Fibroblast of lung (primary cell): ENCODE measurements at regions not wholly inside any gene's neighbourhood (a gene's known extent, or its start where the extent isn't known, plus 50 kb on each side); places are given as distances from the start of the nearest gene placed in this dataset.
A peak's percentile ranks its signal among the peaks of the same experiment; 100 is the strongest.

ENCODE experiments used
- DNase-seq, 2 donors: peaks; one replicate each; pipeline versions ENCODE4 v3.0.0 to v3.0.0-alpha.2; 2010; ENCODE audit warnings: low read depth in 2 of 2
- H2AFZ ChIP-seq: 2 replicates; pipeline ENCODE4 v1.5.1; 2012; ENCODE audit warnings: low read length, control low read depth, inconsistent platforms
- H3K27ac ChIP-seq: 2 replicates; pipeline ENCODE4 v1.5.1; 2011; ENCODE audit warnings: low read length, control low read depth; ENCODE audit not compliant: insufficient read depth
- H3K27me3 ChIP-seq: 2 replicates; pipeline ENCODE4 v1.5.1; 2011; ENCODE audit warnings: mild to moderate bottlenecking, low read length; ENCODE audit not compliant: control insufficient read depth, insufficient read depth
- H3K36me3 ChIP-seq: 2 replicates; pipeline ENCODE4 v1.5.1; 2011; ENCODE audit warnings: low read length; ENCODE audit not compliant: control insufficient read depth, insufficient read depth
- H3K4me1 ChIP-seq: 2 replicates; pipeline ENCODE4 v1.5.1; 2011; ENCODE audit warnings: low read length; ENCODE audit not compliant: control insufficient read depth, insufficient read depth; ENCODE audit errors: extremely low read depth
- H3K4me2 ChIP-seq: 2 replicates; pipeline ENCODE4 v1.5.1; 2011; ENCODE audit warnings: low read length, control low read depth; ENCODE audit not compliant: insufficient read depth; ENCODE audit errors: extremely low read depth
- H3K4me3 ChIP-seq, 4 experiments: fragments of 200-600 bp in 1 of 4; sonication (generic) in 1 of 4; replicated peaks in 1 of 4; 2 replicates each; pipeline ENCODE4 v1.5.1; 2011 to 2016; ENCODE audit warnings: low read length in 4 of 4, low read depth in 3 of 4, mild to moderate bottlenecking in 3 of 4, control low read depth in 2 of 4, inconsistent platforms in 1 of 4, mixed read lengths in 1 of 4; ENCODE audit not compliant: insufficient read depth in 1 of 4; ENCODE audit errors: control extremely low read depth in 1 of 4
- H3K79me2 ChIP-seq: 2 replicates; pipeline ENCODE4 v1.5.1; 2012; ENCODE audit warnings: mild to moderate bottlenecking, low read length, inconsistent platforms; ENCODE audit not compliant: control insufficient read depth, insufficient read depth
- H3K9ac ChIP-seq: 2 replicates; pipeline ENCODE4 v1.5.1; 2011; ENCODE audit warnings: mild to moderate bottlenecking, low read length, control low read depth; ENCODE audit not compliant: insufficient read depth
- H3K9me3 ChIP-seq: 2 replicates; pipeline ENCODE4 v1.5.1; 2012; ENCODE audit warnings: low read depth, low read length; ENCODE audit not compliant: control insufficient read depth, insufficient read depth
- H4K20me1 ChIP-seq: 2 replicates; pipeline ENCODE4 v1.5.1; 2011; ENCODE audit warnings: low read length; ENCODE audit not compliant: control insufficient read depth, insufficient read depth; ENCODE audit errors: extremely low read depth
- EZH2 ChIP-seq: IDR thresholded peaks from 2 replicates; pipeline ENCODE4 v1.5.1; 2012; ENCODE audit warnings: low read length, control low read depth, mild to moderate bottlenecking; ENCODE audit errors: missing control alignments
- TF ChIP-seq, protein P1 (sequence below), 2 donors: IDR thresholded peaks in 1 of 2; conservative IDR thresholded peaks in 1 of 2; 1 replicate in 1 of 2; 2 replicates in 1 of 2; pipeline ENCODE4 v1.5.1; 2011 to 2012; ENCODE audit warnings: low read length in 2 of 2, control low read depth in 1 of 2, inconsistent platforms in 1 of 2, low read depth in 1 of 2, mild to moderate bottlenecking in 1 of 2

DNA sequence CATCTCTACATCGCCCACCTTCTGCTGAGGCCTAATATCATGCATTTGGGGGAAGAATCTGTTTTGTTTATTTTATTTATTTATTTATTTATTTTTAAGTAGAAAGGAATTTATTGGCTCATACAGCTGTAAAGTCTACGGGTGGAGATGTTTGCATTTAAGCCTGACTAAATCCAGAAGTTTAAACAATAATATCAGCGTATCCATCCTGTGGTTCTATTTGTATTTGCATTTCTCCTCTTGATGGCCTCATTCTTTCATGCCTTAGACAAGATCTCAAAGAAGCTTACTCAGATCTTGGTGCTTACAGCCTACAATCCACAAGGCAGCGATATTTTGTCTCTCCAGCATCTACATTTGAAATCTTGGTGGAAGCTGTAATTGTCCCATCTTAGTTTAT lies 67.1 kb upstream of the CARD18 start:
- H3K79me2 ChIP-seq = no peaks in the 10 kb centered on the region
- H3K4me1 ChIP-seq = no peaks in the 10 kb centered on the region
- peak in 1 of 2 donors; percentile 2 for DNase-seq
- no peaks in the 10 kb centered on the region for H3K27me3 ChIP-seq
- H4K20me1 ChIP-seq = no peaks in the 10 kb centered on the region
- H2AFZ ChIP-seq = no peak overlapping the region
- TF ChIP-seq, protein P1, sequence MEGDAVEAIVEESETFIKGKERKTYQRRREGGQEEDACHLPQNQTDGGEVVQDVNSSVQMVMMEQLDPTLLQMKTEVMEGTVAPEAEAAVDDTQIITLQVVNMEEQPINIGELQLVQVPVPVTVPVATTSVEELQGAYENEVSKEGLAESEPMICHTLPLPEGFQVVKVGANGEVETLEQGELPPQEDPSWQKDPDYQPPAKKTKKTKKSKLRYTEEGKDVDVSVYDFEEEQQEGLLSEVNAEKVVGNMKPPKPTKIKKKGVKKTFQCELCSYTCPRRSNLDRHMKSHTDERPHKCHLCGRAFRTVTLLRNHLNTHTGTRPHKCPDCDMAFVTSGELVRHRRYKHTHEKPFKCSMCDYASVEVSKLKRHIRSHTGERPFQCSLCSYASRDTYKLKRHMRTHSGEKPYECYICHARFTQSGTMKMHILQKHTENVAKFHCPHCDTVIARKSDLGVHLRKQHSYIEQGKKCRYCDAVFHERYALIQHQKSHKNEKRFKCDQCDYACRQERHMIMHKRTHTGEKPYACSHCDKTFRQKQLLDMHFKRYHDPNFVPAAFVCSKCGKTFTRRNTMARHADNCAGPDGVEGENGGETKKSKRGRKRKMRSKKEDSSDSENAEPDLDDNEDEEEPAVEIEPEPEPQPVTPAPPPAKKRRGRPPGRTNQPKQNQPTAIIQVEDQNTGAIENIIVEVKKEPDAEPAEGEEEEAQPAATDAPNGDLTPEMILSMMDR (conservative IDR thresholded peaks at IDR 0.05 in 1 of 2, IDR thresholded peaks at IDR 0.05 in 1 of 2; ENCODE audit: low read depth in 1 of 2, low read length in 2 of 2) = no peak
- no peak for TF ChIP-seq EZH2
- no peaks in the 10 kb centered on the region for H3K9me3 ChIP-seq
- H3K36me3 ChIP-seq = no peaks in the 10 kb centered on the region
- H3K4me3 ChIP-seq = no peak overlapping the region
- no peak overlapping the region for H3K4me2 ChIP-seq
- no peak overlapping the region for H3K27ac ChIP-seq
- H3K9ac ChIP-seq = no peak overlapping the region

DNA sequence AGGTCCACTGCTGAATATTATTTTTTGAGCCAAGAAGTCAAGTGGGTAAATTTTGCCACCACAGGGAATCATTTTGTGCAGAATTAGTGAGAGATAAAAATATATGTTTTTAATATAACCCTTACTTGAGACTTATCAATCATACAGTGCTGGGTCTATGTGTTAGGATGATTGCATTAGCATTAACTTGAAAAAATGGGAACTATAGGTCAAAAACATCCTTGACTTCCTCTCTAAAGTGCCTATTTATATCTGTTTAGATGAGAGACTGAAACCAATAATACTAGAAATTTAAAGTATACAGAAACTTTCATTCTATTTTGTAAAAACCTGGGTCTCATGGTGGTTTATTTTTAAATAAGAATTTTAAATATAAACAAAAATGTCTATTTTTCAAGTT lies 65.1 kb upstream of the CARD18 start:
- H4K20me1 ChIP-seq = no peaks in the 10 kb centered on the region
- DNase-seq = no peak
- no peak overlapping the region for H2AFZ ChIP-seq
- no peaks in the 10 kb centered on the region for H3K36me3 ChIP-seq
- TF ChIP-seq EZH2 = no peak
- TF ChIP-seq, protein P1 (conservative IDR thresholded peaks at IDR 0.05 in 1 of 2, IDR thresholded peaks at IDR 0.05 in 1 of 2; ENCODE audit: low read depth in 1 of 2, low read length in 2 of 2) = no peak
- no peak overlapping the region for H3K4me2 ChIP-seq
- H3K79me2 ChIP-seq = no peaks in the 10 kb centered on the region
- no peaks in the 10 kb centered on the region for H3K4me1 ChIP-seq
- H3K4me3 ChIP-seq = no peak overlapping the region
- H3K27me3 ChIP-seq = no peaks in the 10 kb centered on the region
- H3K9me3 ChIP-seq = no peaks in the 10 kb centered on the region
- no peak overlapping the region for H3K27ac ChIP-seq
- no peak overlapping the region for H3K9ac ChIP-seq

DNA sequence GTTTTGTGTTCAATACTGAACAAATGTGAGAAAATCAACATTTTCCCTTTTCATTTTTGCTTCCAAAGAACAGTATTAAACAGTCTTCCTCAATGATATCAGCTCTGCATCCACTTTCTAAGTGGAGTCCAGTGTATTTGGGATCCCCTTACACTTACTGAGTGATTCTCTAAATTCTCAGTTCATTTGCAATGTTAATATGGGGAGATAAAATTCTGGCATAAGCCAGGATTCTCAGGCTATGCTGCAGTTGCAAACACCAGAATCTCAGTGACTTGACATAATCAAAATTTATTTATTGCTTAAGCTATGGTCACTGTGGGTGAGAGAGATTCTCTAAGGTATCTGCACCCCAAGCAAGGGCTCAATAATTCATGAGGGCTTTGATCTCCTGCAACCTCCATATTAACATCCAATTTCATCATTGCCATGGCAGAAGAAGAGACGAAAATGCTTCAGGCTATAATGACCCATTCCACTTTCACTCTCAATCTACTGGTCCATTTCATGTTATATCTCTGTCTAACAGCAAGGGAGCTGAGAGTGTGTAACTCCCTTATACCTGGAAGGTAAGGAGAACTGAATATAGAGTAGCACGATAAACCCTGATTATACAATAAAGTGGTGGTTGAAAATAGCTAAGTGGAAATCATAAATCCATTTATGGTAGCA lies 64.1 kb upstream of the CARD18 start:
- Histone ChIP-seq H3K4me1 (no peaks in the 10 kb centered on the region), H3K4me3 (no peak overlapping the region), H3K9ac (no peak overlapping the region), H3K27me3 (no peaks in the 10 kb centered on the region), H3K9me3 (no peaks in the 10 kb centered on the region), H4K20me1 (no peaks in the 10 kb centered on the region), H3K79me2 (no peaks in the 10 kb centered on the region), H3K36me3 (no peaks in the 10 kb centered on the region), H2AFZ (no peak overlapping the region), H3K4me2 (no peak overlapping the region), H3K27ac (no peak overlapping the region)
- no peak for DNase-seq
- TF ChIP-seq, protein P1 (conservative IDR thresholded peaks at IDR 0.05 in 1 of 2, IDR thresholded peaks at IDR 0.05 in 1 of 2; ENCODE audit: low read depth in 1 of 2, low read length in 2 of 2) = no peak
- TF ChIP-seq EZH2 = no peak
